PC-9 (cell line): ENCODE measurements at regions not wholly inside any gene's neighbourhood (a gene's known extent, or its start where the extent isn't known, plus 50 kb on each side); places are given as distances from the start of the nearest gene placed in this dataset.

ENCODE experiments used
- CTCF ChIP-seq: fragments of 200-600 bp; sonication (generic); conservative IDR thresholded peaks from 2 replicates; pipeline ENCODE4 v1.6.1; 2017; ENCODE audit warnings: mixed run types, antibody characterized with exemption, mild to moderate bottlenecking, moderate library complexity
- EZH2 ChIP-seq: fragments of 200-600 bp; sonication (generic); IDR thresholded peaks from 2 replicates; pipeline ENCODE4 v1.8.0; 2017; ENCODE audit warnings: antibody characterized with exemption, low read depth

GRCh38 chr16:48447428-48447827 is 62.2 kb upstream of the SIAH1 start:
- TF ChIP-seq EZH2 (no peak), CTCF (no peak)
